ENCODE measurements at regions not wholly inside any gene's neighbourhood (a gene's known extent, or its start where the extent isn't known, plus 50 kb on each side); places are given as distances from the start of the nearest gene placed in this dataset.

- no peak for DNase-seq (ENCODE audit: low read depth, low spot score)
- POLR2A ChIA-PET: no interaction called here
- CTCF ChIA-PET: interaction anchor here (1.6 kb wide), 1 partner anchor 32 kb away, joined by 3 read pairs; no protein-coding TSS in a partner anchor
- no peak overlapping the region for H3K4me3 ChIP-seq (ENCODE audit: low read depth, low read length)
- no peak for TF ChIP-seq CTCF (IDR thresholded peaks at IDR 0.05; ENCODE audit: insufficient read depth, low read length, missing control alignments)
These were observed 81.0 kb downstream of the PCDH18 start for GRCh38 chr4:137451172-137451825.

DNA sequence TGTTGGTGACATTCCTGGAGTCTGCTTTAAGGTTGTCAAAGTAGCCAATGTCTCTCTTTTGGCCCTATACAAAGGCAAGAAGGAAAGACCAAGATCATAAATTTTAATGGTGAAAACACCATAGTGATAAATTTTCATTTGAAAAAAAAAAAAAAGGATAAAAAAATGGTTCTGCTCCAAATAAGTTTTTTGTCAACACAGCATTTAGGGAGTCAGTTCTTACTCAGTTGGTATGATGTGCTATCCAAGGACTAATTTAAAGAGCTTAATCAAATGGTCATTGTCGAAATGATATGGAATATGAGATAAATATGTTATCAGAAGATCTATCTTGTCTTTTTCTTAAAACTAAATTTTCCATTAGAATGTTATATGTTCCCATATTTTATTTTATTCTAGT lies 83.9 kb downstream of the PCDH18 start:
- DNase-seq (ENCODE audit: low read depth, low spot score): no peak
- no peak for TF ChIP-seq CTCF (IDR thresholded peaks at IDR 0.05; ENCODE audit: insufficient read depth, low read length, missing control alignments)
- H3K4me3 ChIP-seq (ENCODE audit: low read depth, low read length): no peak overlapping the region
- ChIA-PET POLR2A (no interaction called here), CTCF (no interaction called here)

DNA sequence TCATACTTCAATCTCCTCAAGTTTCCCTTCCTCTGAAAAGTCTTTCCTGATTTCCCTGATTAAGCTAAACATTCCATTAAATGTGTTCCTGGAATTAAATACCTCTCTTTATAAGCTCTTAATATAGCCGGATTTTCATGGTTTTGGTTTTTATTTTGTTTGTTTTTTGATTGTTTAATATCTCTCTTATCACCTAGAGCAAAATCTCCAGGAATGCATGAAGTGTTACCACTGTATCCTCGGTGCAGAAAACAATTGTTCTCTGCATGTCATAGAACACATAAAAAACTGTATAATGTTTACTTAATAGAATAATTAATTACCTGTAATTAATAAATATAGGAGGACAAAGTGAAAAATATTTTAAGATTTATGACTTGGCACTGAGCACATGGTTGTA lies 86.2 kb downstream of the PCDH18 start:
- CTCF ChIA-PET: no interaction called here
- DNase-seq (ENCODE audit: low read depth, low spot score): no peak
- H3K4me3 ChIP-seq (ENCODE audit: low read depth, low read length): no peak overlapping the region
- no peak for TF ChIP-seq CTCF (IDR thresholded peaks at IDR 0.05; ENCODE audit: insufficient read depth, low read length, missing control alignments)
- POLR2A ChIA-PET: no interaction called here

GRCh38 chr4:137443031-137443800 lies 89.1 kb downstream of the PCDH18 start:
- no peak for DNase-seq (ENCODE audit: low read depth, low spot score)
- POLR2A ChIA-PET: no interaction called here
- CTCF ChIA-PET: interaction anchor here (1.2 kb wide), 1 partner anchor 49 kb away, joined by 3 read pairs; no protein-coding TSS in a partner anchor
- H3K4me3 ChIP-seq (ENCODE audit: low read depth, low read length): no peak overlapping the region
- TF ChIP-seq CTCF (IDR thresholded peaks at IDR 0.05; ENCODE audit: insufficient read depth, low read length, missing control alignments): no peak

GRCh38 chr4:137432446-137433311 lies 99.6 kb downstream of the PCDH18 start:
- DNase-seq (ENCODE audit: low read depth, low spot score): no peak
- no peak overlapping the region for H3K4me3 ChIP-seq (ENCODE audit: low read depth, low read length)
- no peak for TF ChIP-seq CTCF (IDR thresholded peaks at IDR 0.05; ENCODE audit: insufficient read depth, low read length, missing control alignments)
- ChIA-PET POLR2A (no interaction called here), CTCF (no interaction called here)

GRCh38 chr4:137430171-137430570 lies 102.1 kb downstream of the PCDH18 start:
- POLR2A ChIA-PET: no interaction called here
- no peak overlapping the region for H3K4me3 ChIP-seq (ENCODE audit: low read depth, low read length)
- no peak for TF ChIP-seq CTCF (IDR thresholded peaks at IDR 0.05; ENCODE audit: insufficient read depth, low read length, missing control alignments)
- no peak for DNase-seq (ENCODE audit: low read depth, low spot score)
- CTCF ChIA-PET: no interaction called here
